Panc1 (cell line): ENCODE measurements at regions not wholly inside any gene's neighbourhood (a gene's known extent, or its start where the extent isn't known, plus 50 kb on each side); places are given as distances from the start of the nearest gene placed in this dataset.

Experiments used
- ATAC-seq: fragments of 200-7000 bp; cut with Tn5 transposase; 2 replicates; pipeline ENCODE4 v1.9.1; 2020; ENCODE audit warnings: mild to moderate bottlenecking, moderate library complexity
- BruUV-seq: library from RNA; stranded (reverse); fragments of 400-500 nt; replicated peaks from 2 replicates; lab custom pipeline; 2021; lab: Mats Ljungman, UMichigan
- CTCF ChIA-PET: fragments of 300-600 bp; sonication (Branson Sonifier 250); formaldehyde crosslinking; loops from one replicate; lab custom pipeline; 2022; ENCODE audit warnings: antibody characterized with exemption; lab: Charles Lee
- POLR2A ChIA-PET: fragments of 300-600 bp; sonication (Branson Sonifier 250); formaldehyde crosslinking; loops from one replicate; lab custom pipeline; 2022; ENCODE audit warnings: antibody characterized with exemption; lab: Charles Lee
- DNase-seq: peaks from one replicate; pipeline ENCODE4 v3.0.0-alpha.2; 2010; ENCODE audit warnings: low read depth, low spot score
- H3K27ac ChIP-seq: 2 replicates; pipeline ENCODE4 v1.5.1; 2011; ENCODE audit warnings: mild to moderate bottlenecking, low read length, inconsistent platforms
- H3K27me3 ChIP-seq: fragments of 200-500 bp; sonication (Bioruptor generic); 2 replicates; pipeline ENCODE4 v1.6.0; 2014; ENCODE audit warnings: low read length, inconsistent platforms; ENCODE audit not compliant: control insufficient read depth, insufficient read depth
- H3K36me3 ChIP-seq: fragments of 200-500 bp; sonication (Bioruptor generic); 2 replicates; pipeline ENCODE4 v1.5.1; 2014; ENCODE audit warnings: inconsistent platforms, mild to moderate bottlenecking, low read length, moderate library complexity; ENCODE audit not compliant: control insufficient read depth, insufficient read depth
- H3K4me1 ChIP-seq: 2 replicates; pipeline ENCODE4 v1.5.1; 2011; ENCODE audit warnings: inconsistent platforms, mild to moderate bottlenecking, low read length, moderate library complexity; ENCODE audit not compliant: control insufficient read depth, insufficient read depth
- H3K4me3 ChIP-seq, 2 experiments: 2 replicates each; pipeline ENCODE4 v1.5.1; 2011 to 2012; ENCODE audit warnings: low read depth in 2 of 2, low read length in 2 of 2, mild to moderate bottlenecking in 2 of 2, inconsistent platforms in 1 of 2, moderate library complexity in 1 of 2
- H3K9me3 ChIP-seq: fragments of 200-500 bp; sonication (Bioruptor generic); 2 replicates; pipeline ENCODE4 v1.5.1; 2014; ENCODE audit warnings: low read depth, mild to moderate bottlenecking, inconsistent platforms, low read length, moderate library complexity; ENCODE audit not compliant: control insufficient read depth, insufficient read depth
- CTCF ChIP-seq: fragments of 450-650 bp; IDR thresholded peaks from 2 replicates; pipeline ENCODE4 v1.5.1; 2017; ENCODE audit warnings: mild to moderate bottlenecking
- POLR2AphosphoS5 ChIP-seq: IDR thresholded peaks from 2 replicates; pipeline ENCODE4 v1.6.1; 2012; ENCODE audit warnings: mild to moderate bottlenecking, low read depth, low read length, moderate library complexity
- REST ChIP-seq, 2 experiments: IDR thresholded peaks; 2 replicates each; pipeline ENCODE4 v1.6.1; 2011 to 2012; ENCODE audit warnings: low read depth in 2 of 2, control low read depth in 1 of 2, low read length in 1 of 2, mild to moderate bottlenecking in 1 of 2, moderate library complexity in 1 of 2; ENCODE audit not compliant: insufficient read depth in 1 of 2
- SIN3A ChIP-seq: IDR thresholded peaks from 2 replicates; pipeline ENCODE4 v1.6.1; 2012; ENCODE audit warnings: low read depth, mild to moderate bottlenecking, low read length, moderate library complexity, borderline replicate concordance; ENCODE audit not compliant: insufficient read depth
- TCF7L2 ChIP-seq: IDR thresholded peaks from 2 replicates; pipeline ENCODE4 v1.6.1; 2011; ENCODE audit warnings: mild to moderate bottlenecking, low read depth, low read length, inconsistent platforms
- in situ Hi-C: cut with HindIII; loops from 2 replicates; pipeline ENCODE4 v1.10.0; 2016; ENCODE audit warnings: low sequenced_read_pairs, low pct_unique_long_range_greater_than_20kb
- intact Hi-C: fragments of 100-400 bp; cut with micrococcal nuclease; formaldehyde crosslinking; loops from one replicate; pipeline ENCODE4 v1.10.0; 2022; ENCODE audit not compliant: unreplicated experiment

GRCh38 chr14:61954306-61954705, 192.1 kb downstream of the SNAPC1 start:
- in situ Hi-C loops = no loop called here
- no TSS peak for BruUV-seq
- no peak overlapping the region for H3K27ac ChIP-seq
- no peaks in the 10 kb centered on the region for H3K4me1 ChIP-seq
- intact Hi-C loops = no loop called here
- POLR2A ChIA-PET = no interaction called here
- no peaks in the 10 kb centered on the region for H3K9me3 ChIP-seq
- CTCF ChIA-PET = no interaction called here
- no peaks in the 10 kb centered on the region for H3K27me3 ChIP-seq
- no peak overlapping the region for H3K4me3 ChIP-seq
- no peak for ATAC-seq
- TF ChIP-seq CTCF (no peak), POLR2AphosphoS5 (no peak)
- H3K36me3 ChIP-seq = no peaks in the 10 kb centered on the region
- DNase-seq = no peak

- intact Hi-C loops (no loop called here), in situ Hi-C loops (no loop called here)
- no peak for DNase-seq
- no peaks in the 10 kb centered on the region for H3K27me3 ChIP-seq
- H3K4me3 ChIP-seq = no peak overlapping the region
- TF ChIP-seq REST (IDR thresholded peaks at IDR 0.05; ENCODE audit: insufficient read depth in 1 of 2, low read depth in 2 of 2, low read length in 1 of 2) = no peak
- TF ChIP-seq POLR2AphosphoS5 = no peak
- TF ChIP-seq TCF7L2 = no peak
- TF ChIP-seq SIN3A = no peak
- no peak for TF ChIP-seq CTCF
- no peaks in the 10 kb centered on the region for H3K36me3 ChIP-seq
- POLR2A ChIA-PET = no interaction called here
- CTCF ChIA-PET = no interaction called here
- no TSS peak for BruUV-seq
- no peak for ATAC-seq
- H3K9me3 ChIP-seq = no peaks in the 10 kb centered on the region
- no peaks in the 10 kb centered on the region for H3K4me1 ChIP-seq
- no peak overlapping the region for H3K27ac ChIP-seq
Measured at GRCh38 chr14:61956517-61956916, 194.3 kb downstream of the SNAPC1 start.

- Histone ChIP-seq H3K4me1 (no peaks in the 10 kb centered on the region), H3K27me3 (no peaks in the 10 kb centered on the region), H3K4me3 (no peak overlapping the region), H3K9me3 (no peaks in the 10 kb centered on the region), H3K27ac (no peak overlapping the region), H3K36me3 (no peaks in the 10 kb centered on the region)
- intact Hi-C loops (no loop called here), in situ Hi-C loops (no loop called here)
- TF ChIP-seq POLR2AphosphoS5 (no peak), TCF7L2 (no peak), REST (IDR thresholded peaks at IDR 0.05; ENCODE audit: insufficient read depth in 1 of 2, low read depth in 2 of 2, low read length in 1 of 2) (no peak), SIN3A (no peak), CTCF (no peak)
- ATAC-seq (no peak), DNase-seq (no peak)
- ChIA-PET CTCF (no interaction called here), POLR2A (no interaction called here)
- BruUV-seq = no TSS peak
Measured at GRCh38 chr14:61959348-61959747, 197.1 kb downstream of the SNAPC1 start.
